HG03460 (cell line): ENCODE measurements at regions not wholly inside any gene's neighbourhood (a gene's known extent, or its start where the extent isn't known, plus 50 kb on each side); places are given as distances from the start of the nearest gene placed in this dataset.

Source experiments
- ATAC-seq: cut with Tn5 transposase; IDR thresholded peaks from one replicate; pipeline ENCODE4 v1.9.1; 2021; ENCODE audit not compliant: unreplicated experiment

- ATAC-seq = no peak
Measured at GRCh38 chr18:59848002-59848401, 51.8 kb upstream of the PMAIP1 start.

- peak; percentile 11 for ATAC-seq
Measured at GRCh38 chr18:59847491-59847846, 52.3 kb upstream of the PMAIP1 start.

GRCh38 chr18:59846814-59847490 is 52.8 kb upstream of the PMAIP1 start:
- ATAC-seq = peak; percentile 95

GRCh38 chr18:59842947-59843346 is 56.8 kb upstream of the PMAIP1 start:
- ATAC-seq = no peak

GRCh38 chr18:59839931-59840685 is 59.7 kb upstream of the PMAIP1 start:
- ATAC-seq = no peak

- ATAC-seq = no peak
Measured at GRCh38 chr18:59839246-59839645, 60.5 kb upstream of the PMAIP1 start.

GRCh38 chr18:59837586-59837985 is 62.2 kb upstream of the PMAIP1 start:
- peak; percentile 47 for ATAC-seq

- ATAC-seq = peak; percentile 37
Measured at GRCh38 chr18:59835605-59836379, 64.0 kb upstream of the PMAIP1 start.

GRCh38 chr18:59834267-59834666 is 65.5 kb upstream of the PMAIP1 start:
- ATAC-seq = peak; percentile 43

GRCh38 chr18:59833785-59834184 is 66.0 kb upstream of the PMAIP1 start:
- ATAC-seq = peak; percentile 74

GRCh38 chr18:59823596-59824195 is 76.1 kb upstream of the PMAIP1 start:
- peak; percentile 77 for ATAC-seq

- ATAC-seq = no peak
Measured at GRCh38 chr18:59822612-59823550, 76.9 kb upstream of the PMAIP1 start.

- ATAC-seq = no peak
Measured at GRCh38 chr18:59821983-59822382, 77.8 kb upstream of the PMAIP1 start.

- ATAC-seq = no peak
Measured at GRCh38 chr18:59820663-59821062, 79.1 kb upstream of the PMAIP1 start.

- ATAC-seq = no peak
Measured at GRCh38 chr18:59818769-59819168, 81.0 kb upstream of the PMAIP1 start.

GRCh38 chr18:59814891-59815290 is 84.9 kb upstream of the PMAIP1 start:
- ATAC-seq = no peak

GRCh38 chr18:59813942-59814341 is 85.9 kb upstream of the PMAIP1 start:
- ATAC-seq = no peak

GRCh38 chr18:59810735-59811520 is 88.9 kb upstream of the PMAIP1 start:
- no peak for ATAC-seq

GRCh38 chr18:59810183-59810582 is 89.6 kb upstream of the PMAIP1 start:
- no peak for ATAC-seq

- peak; percentile 74 for ATAC-seq
Measured at GRCh38 chr18:59802031-59802430, 97.8 kb upstream of the PMAIP1 start.
